Subcutaneous abdominal adipose tissue (tissue), 5 donors: ENCODE measurements at regions not wholly inside any gene's neighbourhood (a gene's known extent, or its start where the extent isn't known, plus 50 kb on each side); places are given as distances from the start of the nearest gene placed in this dataset.
"Not testable (repeated sequence)": the region's sequence is repeated elsewhere in the genome, so short reads cannot be mapped to it uniquely, and the experiment has no call there.

Experiments
- H3K27ac ChIP-seq: one replicate; pipeline ENCODE4 v1.7.0; 2013; ENCODE audit warnings: low read depth, mild to moderate bottlenecking, inconsistent platforms, low read length, moderate library complexity
- H3K27me3 ChIP-seq, 5 donors: one replicate each; pipeline ENCODE4 v1.7.0; 2013; ENCODE audit warnings: low read length in 5 of 5, inconsistent platforms in 1 of 5; ENCODE audit not compliant: control insufficient read depth in 5 of 5, insufficient read depth in 4 of 5
- H3K36me3 ChIP-seq, 5 donors: one replicate each; pipeline ENCODE4 v1.7.0; 2013; ENCODE audit warnings: low read length in 5 of 5; ENCODE audit not compliant: control insufficient read depth in 5 of 5, insufficient read depth in 5 of 5
- H3K4me1 ChIP-seq, 5 donors: one replicate each; pipeline ENCODE4 v1.7.0; 2013; ENCODE audit warnings: low read length in 5 of 5, mild to moderate bottlenecking in 3 of 5, moderate library complexity in 1 of 5; ENCODE audit not compliant: control insufficient read depth in 5 of 5, insufficient read depth in 5 of 5
- H3K4me3 ChIP-seq, 5 donors: one replicate each; pipeline ENCODE4 v1.7.0; 2013; ENCODE audit warnings: low read length in 5 of 5, low read depth in 1 of 5
- H3K9ac ChIP-seq, 5 donors: one replicate each; pipeline ENCODE4 v1.7.0; 2013; ENCODE audit warnings: low read length in 5 of 5, mild to moderate bottlenecking in 4 of 5, moderate library complexity in 3 of 5
- H3K9me3 ChIP-seq, 5 donors: one replicate each; pipeline ENCODE4 v1.7.0; 2013; ENCODE audit warnings: low read length in 5 of 5; ENCODE audit not compliant: control insufficient read depth in 5 of 5
- donor health status: healthy.
- donor health status: healthy.
- donor health status: healthy.
- donor health status: healthy.
- donor health status: healthy.

DNA sequence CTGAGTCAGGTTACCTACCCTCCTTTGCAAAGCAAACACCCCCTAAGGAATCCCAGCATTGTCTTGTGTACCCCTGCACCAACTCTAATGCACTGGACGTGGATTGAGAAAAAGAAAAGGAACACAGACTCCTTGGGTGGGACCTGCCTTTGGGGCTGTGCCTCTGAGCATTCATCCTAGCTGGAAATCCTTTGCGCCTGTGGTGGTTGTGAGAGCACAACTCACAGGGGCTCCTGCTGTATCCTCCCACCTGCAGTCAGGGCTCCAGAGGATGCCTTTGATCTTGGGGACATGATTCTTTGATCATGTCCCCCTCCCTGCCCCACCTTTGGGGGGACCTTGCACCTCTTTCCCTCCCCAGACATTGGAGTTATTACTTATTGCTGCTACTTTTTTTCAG is 338.5 kb downstream of the GADD45G start:
- Histone ChIP-seq H3K36me3 (no peaks in the 10 kb centered on the region), H3K9me3 (no peaks in the 10 kb centered on the region), H3K27me3 (peaks cover 0 to 12% (median 9%) of the 10 kb centered on the region in 5 donors), H3K9ac (no peak overlapping the region), H3K27ac (no peak overlapping the region), H3K4me3 (no peak overlapping the region), H3K4me1 (no peaks in the 10 kb centered on the region)

DNA sequence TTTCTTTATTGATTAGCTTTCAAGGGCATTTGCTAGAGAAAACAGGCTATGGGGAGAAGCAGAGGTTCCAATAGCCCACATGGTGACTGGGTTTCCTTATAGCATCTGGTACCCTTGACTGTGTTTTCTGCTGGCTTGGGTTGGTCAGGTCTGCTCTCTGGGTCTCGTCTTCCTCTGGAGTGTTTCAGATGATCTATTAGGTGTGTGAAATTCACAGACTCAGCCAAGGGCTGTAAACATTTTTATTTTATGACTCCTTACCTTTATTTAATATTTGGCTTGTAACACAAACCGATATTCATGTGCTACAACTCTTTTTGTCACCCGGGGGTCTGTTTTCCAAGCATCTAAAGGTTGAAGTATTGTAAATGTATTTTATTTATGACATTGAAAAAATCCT is 338.9 kb downstream of the GADD45G start:
- Histone ChIP-seq H3K4me1 (no peaks in the 10 kb centered on the region), H3K9me3 (no peaks in the 10 kb centered on the region), H3K36me3 (no peaks in the 10 kb centered on the region), H3K27me3 (peaks cover 0 to 12% (median 9%) of the 10 kb centered on the region in 5 donors), H3K27ac (no peak overlapping the region), H3K9ac (no peak overlapping the region), H3K4me3 (no peak overlapping the region)

DNA sequence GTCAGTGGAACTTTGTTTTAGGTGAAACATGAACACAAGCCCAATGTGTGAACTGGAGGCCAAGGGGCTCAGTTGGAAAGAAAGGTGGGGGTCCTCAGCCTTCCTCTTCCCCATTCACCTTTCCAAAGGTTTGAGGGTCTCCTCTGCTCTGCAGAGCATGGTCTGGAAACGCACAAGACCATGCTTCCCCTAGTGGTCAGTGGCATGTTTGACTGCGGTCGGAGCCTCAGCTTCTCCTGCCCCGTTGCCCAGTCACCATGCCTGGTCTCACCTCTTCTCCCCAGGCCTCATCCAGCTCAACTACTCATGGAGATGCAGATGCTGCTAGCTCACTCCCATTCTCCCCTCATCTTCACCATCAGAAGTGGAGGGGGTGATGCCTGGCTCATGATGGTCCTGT is 340.3 kb downstream of the GADD45G start:
- Histone ChIP-seq H3K27ac (no peak overlapping the region), H3K9me3 (no peaks in the 10 kb centered on the region), H3K27me3 (peaks cover 0 to 12% (median 9%) of the 10 kb centered on the region in 5 donors), H3K9ac (no peak overlapping the region), H3K4me3 (no peak overlapping the region), H3K4me1 (no peaks in the 10 kb centered on the region), H3K36me3 (no peaks in the 10 kb centered on the region)

DNA sequence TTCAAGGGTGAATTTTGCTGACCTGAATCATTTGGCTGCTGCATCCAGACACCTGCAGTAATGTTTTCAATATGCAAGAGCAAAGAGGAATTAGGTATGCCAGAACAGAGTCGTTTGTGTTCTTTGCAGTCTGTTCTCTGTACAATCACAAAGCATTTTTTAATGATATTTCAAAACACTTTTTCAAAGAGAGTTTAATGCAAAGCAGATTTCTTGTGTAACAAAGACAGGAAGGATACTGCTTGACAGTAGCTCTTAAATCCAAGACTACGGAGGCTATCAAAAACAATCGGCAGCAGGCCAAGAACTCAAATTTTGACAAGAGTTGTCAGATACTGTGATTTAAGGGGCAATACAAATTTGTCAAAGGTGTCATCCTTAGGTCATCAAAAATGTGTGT is 341.9 kb downstream of the GADD45G start:
- H3K27me3 ChIP-seq = peaks cover 0 to 9% (median 8%) of the 10 kb centered on the region in 5 donors
- H3K27ac ChIP-seq = no peak overlapping the region
- no peak overlapping the region for H3K4me3 ChIP-seq
- H3K4me1 ChIP-seq = peaks cover 0 to 5% (median under 1%) of the 10 kb centered on the region in 5 donors
- no peaks in the 10 kb centered on the region for H3K36me3 ChIP-seq
- no peak overlapping the region for H3K9ac ChIP-seq
- H3K9me3 ChIP-seq = no peaks in the 10 kb centered on the region

DNA sequence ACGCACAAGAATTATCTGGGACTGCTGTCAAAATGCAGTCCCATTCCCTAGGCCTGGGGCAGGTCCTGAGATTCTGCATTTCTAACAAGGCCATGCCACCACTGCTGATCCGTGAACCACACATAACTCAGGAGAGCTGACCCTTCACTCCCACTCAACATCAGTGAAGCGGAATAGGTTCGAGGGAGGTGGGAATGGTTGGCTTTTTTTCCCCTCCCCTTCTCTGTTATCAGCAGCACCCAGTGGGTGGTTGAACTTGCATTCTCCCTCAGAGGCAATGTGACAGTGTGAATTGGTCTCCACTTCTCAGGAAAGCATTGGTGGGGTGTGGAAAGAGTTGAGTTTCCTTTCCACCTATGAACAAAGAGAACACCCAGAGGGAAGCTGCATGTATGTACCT is 344.3 kb downstream of the GADD45G start:
- Histone ChIP-seq H3K27me3 (peaks cover 0 to 5% (median 3%) of the 10 kb centered on the region in 5 donors), H3K9ac (no peak overlapping the region), H3K27ac (no peak overlapping the region), H3K4me1 (peaks cover 0 to 12% (median 8%) of the 10 kb centered on the region in 5 donors), H3K4me3 (no peak overlapping the region), H3K36me3 (no peaks in the 10 kb centered on the region), H3K9me3 (no peaks in the 10 kb centered on the region)

DNA sequence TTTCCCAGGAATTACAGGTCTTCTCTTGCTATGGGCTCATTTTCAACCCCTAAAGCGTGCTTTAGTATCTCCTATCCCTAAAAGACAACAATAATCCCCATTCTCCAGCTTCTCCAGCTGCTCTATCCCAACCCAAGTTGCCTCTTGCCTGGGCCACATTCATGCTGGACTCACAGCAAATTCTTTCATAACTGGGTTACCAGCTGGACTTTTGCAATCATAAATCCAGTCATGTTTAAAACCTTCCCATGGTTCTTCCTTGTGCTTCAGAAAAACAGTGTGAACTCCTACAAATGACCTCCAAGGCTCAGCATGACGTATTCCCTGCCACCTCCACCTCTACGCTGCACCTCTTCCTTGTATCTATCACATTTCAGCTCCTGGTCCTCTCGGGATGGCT is 346.9 kb downstream of the GADD45G start:
- no peak overlapping the region for H3K9ac ChIP-seq
- peaks cover 0 to 25% (median 17%) of the 10 kb centered on the region in 5 donors for H3K4me1 ChIP-seq
- H3K9me3 ChIP-seq = no peaks in the 10 kb centered on the region
- H3K36me3 ChIP-seq = no peaks in the 10 kb centered on the region
- peaks cover 0 to 3% (median 0%) of the 10 kb centered on the region in 5 donors for H3K27me3 ChIP-seq
- no peak overlapping the region for H3K27ac ChIP-seq
- no peak overlapping the region for H3K4me3 ChIP-seq

DNA sequence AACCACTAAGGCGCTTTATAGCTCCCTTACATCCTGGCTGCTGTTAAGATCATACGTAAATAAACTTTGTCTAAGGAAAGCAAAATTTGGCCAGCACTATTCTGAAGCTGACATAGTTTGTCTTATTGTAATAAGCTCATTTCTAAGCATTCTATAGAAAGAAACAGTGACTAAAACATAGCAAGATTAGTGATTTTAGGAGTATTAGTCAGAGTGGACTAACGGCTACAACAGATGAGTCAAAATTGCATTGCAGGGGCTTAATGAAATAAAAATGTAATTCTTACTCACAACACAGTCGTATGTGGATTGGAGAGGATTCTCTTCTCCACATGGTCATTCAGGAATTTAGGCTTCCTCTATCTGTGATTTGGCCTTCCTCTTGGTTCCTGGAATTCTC is 347.6 kb downstream of the GADD45G start:
- Histone ChIP-seq H3K36me3 (no peaks in the 10 kb centered on the region), H3K27ac (no peak overlapping the region), H3K9ac (no peak overlapping the region), H3K4me3 (no peak overlapping the region), H3K27me3 (no peaks in the 10 kb centered on the region), H3K4me1 (peaks cover 0 to 25% (median 17%) of the 10 kb centered on the region in 5 donors), H3K9me3 (no peaks in the 10 kb centered on the region)

DNA sequence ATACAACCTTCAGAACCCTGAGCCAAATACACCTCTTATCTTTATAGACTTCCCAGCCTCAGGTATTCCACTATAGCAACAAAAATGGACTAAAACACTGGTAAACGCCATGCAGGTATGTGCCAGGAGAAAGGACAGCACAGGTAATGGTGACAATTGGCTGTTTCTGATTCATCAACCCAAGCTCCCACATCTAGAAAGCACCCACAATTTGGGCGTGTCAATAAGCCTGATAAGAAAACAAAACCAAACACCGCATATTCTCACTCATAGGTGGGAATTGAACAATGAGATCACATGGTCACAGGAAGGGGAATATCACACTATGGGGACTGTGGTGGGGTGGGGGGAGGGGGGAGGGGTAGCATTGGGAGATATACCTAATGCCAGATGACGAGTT is 348.5 kb downstream of the GADD45G start:
- not testable (repeated sequence) for H3K27me3 ChIP-seq, H3K36me3 ChIP-seq, H3K9me3 ChIP-seq, H3K4me3 ChIP-seq, H3K27ac ChIP-seq, H3K9ac ChIP-seq
- H3K4me1 ChIP-seq = peaks cover 0 to 25% (median 17%) of the 10 kb centered on the region in 5 donors

DNA sequence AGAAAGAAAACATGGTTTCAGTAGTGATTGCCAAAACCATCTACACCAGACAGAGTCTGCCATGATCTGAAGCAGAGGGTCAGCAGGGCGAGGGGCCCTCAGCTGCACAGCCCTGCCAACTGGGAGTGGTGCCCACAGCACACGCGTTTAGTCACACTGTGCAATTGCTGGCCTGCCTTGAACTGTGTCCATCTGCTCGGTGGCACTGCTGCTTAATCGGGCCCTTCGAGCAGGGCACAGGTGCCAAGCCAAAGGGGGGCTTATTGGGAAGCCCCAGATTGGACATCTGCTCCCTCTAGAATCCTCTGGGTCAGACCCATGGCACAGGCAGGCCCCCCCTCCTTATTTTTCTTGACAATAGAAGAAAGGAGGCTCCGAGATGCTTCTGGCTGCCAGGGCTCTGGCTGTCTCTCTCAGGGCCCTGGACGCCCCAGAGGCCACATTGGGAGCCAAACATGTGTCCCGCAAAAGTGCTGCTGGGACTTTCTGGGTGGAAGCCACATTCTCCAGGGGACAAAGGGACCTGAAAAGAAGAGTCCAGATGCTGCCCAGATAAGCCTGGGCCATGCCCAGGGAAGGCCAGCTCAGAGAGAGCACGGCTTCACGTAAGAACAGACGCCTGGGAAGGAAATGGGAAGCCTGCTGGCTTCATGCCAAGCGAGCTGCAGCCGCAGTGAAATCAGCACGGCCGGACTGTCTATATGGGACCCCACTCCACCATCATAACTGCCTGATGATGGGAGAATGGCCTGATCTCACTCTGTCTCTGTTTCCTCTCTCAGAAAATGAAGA is 349.2 kb downstream of the GADD45G start:
- Histone ChIP-seq H3K9me3 (no peaks in the 10 kb centered on the region), H3K4me3 (no peak overlapping the region), H3K4me1 (peaks cover 0 to 25% (median 17%) of the 10 kb centered on the region in 5 donors), H3K9ac (no peak overlapping the region), H3K27ac (no peak overlapping the region), H3K36me3 (no peaks in the 10 kb centered on the region), H3K27me3 (no peaks in the 10 kb centered on the region)

DNA sequence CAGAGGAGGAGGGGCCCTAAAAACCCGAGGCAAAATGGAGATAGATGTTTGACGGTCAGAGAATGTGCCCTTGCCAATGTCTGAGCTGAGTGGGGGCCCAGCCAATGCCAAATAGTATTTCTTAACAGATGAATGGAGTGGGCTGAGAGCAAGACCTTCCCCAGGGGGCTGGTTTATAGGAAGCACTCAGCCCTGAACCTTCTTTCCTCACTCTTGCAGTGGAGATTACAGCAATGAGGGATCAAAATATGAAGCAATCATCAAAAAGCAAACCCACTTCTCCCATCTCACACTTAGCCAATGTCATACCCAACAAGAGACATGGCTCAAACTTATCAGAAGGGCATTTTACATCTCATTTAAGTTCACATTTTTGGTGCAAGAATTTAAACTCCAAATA is 350.3 kb downstream of the GADD45G start:
- H3K36me3 ChIP-seq = no peaks in the 10 kb centered on the region
- H3K4me1 ChIP-seq = peaks cover 0 to 25% (median 17%) of the 10 kb centered on the region in 5 donors
- H3K27me3 ChIP-seq = no peaks in the 10 kb centered on the region
- no peaks in the 10 kb centered on the region for H3K9me3 ChIP-seq
- H3K27ac ChIP-seq = no peak overlapping the region
- H3K4me3 ChIP-seq = no peak overlapping the region
- no peak overlapping the region for H3K9ac ChIP-seq
